RWPE1 (cell line): ENCODE measurements at regions not wholly inside any gene's neighbourhood (a gene's known extent, or its start where the extent isn't known, plus 50 kb on each side); places are given as distances from the start of the nearest gene placed in this dataset.

Experiments used
- CTCF ChIA-PET: fragments of 350-600 bp; sonication (Branson Sonifier 250); formaldehyde crosslinking; extraction: SDS; loops from one replicate; lab custom pipeline; 2021; lab: Yijun Ruan, JAX
- POLR2A ChIA-PET: fragments of 400-600 bp; formaldehyde crosslinking; extraction: SDS; loops from one replicate; lab custom pipeline; 2020; ENCODE audit warnings: antibody characterized with exemption; ENCODE audit not compliant: low non-redundant PET; lab: Yijun Ruan, JAX
- DNase-seq: peaks from one replicate; pipeline ENCODE4 v3.0.0; 2012; ENCODE audit warnings: low spot score
- H3K27ac ChIP-seq: fragments of 450-650 bp; 2 replicates; pipeline ENCODE4 v1.5.1; 2017
- TF ChIP-seq, protein P1 (sequence below): fragments of 450-650 bp; conservative IDR thresholded peaks from 2 replicates; pipeline ENCODE4 v1.5.1; 2017; ENCODE audit warnings: low read depth, mild to moderate bottlenecking

DNA sequence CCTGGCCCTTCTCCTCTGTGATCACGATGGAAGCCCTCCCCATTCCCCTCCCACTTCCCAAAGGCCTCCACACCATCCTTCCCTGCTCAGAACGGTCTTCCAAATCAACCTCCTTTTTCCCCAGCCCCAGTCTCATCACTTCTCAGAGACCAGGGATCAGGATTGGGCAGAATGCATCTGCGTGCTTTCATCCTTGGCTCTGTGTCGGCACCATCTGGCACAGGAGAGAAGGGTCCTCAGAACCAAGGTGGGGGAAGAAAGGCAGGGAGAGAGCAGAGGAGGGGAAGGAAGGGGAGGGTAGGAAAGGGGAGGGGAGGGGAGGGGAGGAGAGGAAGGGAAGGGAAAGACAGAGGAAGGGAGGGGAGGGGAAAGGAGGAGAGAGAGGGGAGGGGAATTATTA, 52.4 kb upstream of the FICD start:
- POLR2A ChIA-PET: no interaction called here
- TF ChIP-seq, protein P1, sequence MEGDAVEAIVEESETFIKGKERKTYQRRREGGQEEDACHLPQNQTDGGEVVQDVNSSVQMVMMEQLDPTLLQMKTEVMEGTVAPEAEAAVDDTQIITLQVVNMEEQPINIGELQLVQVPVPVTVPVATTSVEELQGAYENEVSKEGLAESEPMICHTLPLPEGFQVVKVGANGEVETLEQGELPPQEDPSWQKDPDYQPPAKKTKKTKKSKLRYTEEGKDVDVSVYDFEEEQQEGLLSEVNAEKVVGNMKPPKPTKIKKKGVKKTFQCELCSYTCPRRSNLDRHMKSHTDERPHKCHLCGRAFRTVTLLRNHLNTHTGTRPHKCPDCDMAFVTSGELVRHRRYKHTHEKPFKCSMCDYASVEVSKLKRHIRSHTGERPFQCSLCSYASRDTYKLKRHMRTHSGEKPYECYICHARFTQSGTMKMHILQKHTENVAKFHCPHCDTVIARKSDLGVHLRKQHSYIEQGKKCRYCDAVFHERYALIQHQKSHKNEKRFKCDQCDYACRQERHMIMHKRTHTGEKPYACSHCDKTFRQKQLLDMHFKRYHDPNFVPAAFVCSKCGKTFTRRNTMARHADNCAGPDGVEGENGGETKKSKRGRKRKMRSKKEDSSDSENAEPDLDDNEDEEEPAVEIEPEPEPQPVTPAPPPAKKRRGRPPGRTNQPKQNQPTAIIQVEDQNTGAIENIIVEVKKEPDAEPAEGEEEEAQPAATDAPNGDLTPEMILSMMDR: no peak
- no peak overlapping the region for H3K27ac ChIP-seq
- no peak for DNase-seq
- CTCF ChIA-PET: interaction anchor here (0.6 kb wide), 1 partner anchor 216 kb away, joined by 3 read pairs; no protein-coding TSS in a partner anchor

DNA sequence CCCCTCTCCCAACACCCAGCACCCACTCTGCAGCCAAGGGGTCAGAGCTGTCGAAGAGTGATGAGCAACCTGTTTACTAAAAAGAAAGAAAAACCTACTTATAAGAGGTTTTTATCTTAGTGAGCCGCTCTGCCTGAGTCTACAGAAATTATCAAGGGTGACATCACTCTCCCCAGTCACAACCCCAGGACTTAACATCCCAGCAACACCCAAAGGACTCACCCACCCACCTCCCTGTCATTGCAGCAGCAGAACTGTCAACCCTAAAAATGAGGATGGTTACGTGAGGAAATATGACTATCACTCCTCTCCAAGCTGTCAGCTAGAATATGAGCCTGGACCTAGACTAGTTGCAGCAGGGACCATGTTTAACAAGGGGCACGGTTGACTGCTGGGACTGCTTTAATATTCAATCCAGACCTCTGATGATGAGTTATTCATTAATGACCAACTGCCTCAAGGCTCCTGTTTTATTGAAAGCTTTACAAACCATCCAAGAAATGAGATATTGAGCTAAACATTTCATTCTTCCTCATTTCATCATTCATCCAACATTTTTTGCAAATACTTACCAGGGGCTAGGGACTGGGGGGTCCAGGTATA, 53.9 kb upstream of the FICD start:
- POLR2A ChIA-PET: no interaction called here
- no peak for DNase-seq
- CTCF ChIA-PET: interaction anchor here (0.6 kb wide), 1 partner anchor 785 kb away, joined by 4 read pairs; no protein-coding TSS in a partner anchor
- TF ChIP-seq, protein P1: no peak
- H3K27ac ChIP-seq: no peak overlapping the region

DNA sequence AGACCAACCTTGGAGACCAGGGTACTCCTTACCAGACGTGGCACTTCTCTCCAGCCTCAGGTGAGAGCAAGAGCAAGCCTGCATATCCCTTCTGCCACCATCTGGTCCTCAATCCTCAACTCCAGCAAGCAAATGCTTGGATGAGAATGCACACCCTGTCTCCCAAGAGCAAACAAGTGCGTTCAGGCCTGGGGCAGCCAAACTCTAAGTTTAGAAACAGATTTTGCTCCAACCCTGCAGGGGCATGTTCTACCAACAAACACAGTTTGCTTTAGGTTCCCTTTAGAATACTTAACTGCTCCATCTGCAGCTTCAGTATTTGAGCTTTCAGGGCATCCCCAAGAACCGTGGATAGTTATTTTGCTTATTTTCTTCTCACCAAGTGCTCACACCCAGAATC, 55.9 kb upstream of the FICD start:
- CTCF ChIA-PET: no interaction called here
- DNase-seq: no peak
- no peak overlapping the region for H3K27ac ChIP-seq
- TF ChIP-seq, protein P1: no peak
- POLR2A ChIA-PET: no interaction called here

DNA sequence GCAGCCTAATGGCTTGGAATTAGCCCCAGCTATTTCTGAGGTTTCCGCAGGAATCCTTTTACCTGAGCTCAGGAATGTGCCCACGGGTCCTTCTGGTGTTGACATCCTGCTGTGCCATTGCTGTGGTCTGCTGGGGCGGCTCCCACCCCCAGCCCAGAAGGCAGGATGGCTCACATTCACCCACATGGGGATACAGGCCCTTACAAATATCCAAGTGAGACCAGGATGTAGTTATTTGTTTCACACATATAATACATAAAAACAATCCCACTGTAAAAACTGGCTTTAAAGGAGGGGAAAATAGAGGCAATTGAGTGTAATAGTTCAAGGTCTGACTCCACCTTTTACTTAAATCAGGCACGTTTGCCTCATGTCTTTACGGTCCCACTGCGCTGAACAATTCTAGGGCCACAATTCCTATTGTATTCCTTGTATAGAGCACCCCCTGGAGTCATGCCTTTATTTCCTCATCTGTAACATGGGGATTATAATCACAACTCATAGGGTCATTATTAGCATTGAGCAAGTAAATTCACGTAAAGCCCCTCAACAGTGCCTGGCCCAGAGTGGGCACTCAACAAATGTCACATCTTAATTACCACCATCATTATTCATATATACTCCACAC, 57.2 kb upstream of the FICD start:
- no peak for DNase-seq
- H3K27ac ChIP-seq: no peak overlapping the region
- TF ChIP-seq, protein P1: no peak
- ChIA-PET CTCF (interaction anchor here (0.6 to 1.2 kb wide), 7 partner anchors 58 to 1963 kb away, joined by 3 to 8 read pairs (median 3); no protein-coding TSS in a partner anchor), POLR2A (no interaction called here)

DNA sequence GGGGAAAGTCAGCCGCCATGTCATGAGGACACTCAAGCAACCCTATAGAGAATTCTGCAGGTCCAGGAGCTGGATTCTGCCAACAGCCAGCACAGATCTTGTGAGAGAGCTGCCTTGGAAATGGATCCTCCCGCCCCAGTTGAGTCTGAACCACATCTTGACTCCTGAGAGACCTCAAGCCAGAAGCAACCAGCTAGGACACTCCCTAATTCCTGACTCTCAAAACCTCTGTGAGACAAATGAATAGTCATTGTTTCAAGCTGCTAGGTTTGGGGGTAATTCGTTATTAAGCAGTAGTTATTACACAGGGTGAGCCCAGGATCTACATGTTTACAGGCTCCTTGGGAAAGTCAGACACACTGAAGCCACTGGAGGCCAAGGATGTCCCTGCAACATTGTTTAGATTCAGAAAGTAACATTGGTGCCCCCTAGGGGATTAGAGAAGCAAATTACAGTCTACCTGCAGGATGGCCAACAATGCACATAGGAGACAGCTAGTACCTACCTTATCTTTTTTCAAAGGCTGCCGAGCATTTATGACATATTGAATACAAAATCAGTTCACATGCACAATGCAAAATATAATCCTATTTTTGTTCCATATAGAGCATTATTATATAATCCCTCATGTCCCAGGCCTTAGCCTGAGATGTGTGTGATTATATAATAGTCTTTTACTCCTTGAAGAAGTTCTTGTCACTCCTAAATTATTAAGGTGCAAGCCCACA, 57.9 kb upstream of the FICD start:
- TF ChIP-seq, protein P1: peak; percentile 53
- POLR2A ChIA-PET: no interaction called here
- DNase-seq: peak; percentile 63
- CTCF ChIA-PET: interaction anchor here (0.6 to 1.2 kb wide), 9 partner anchors 57 to 1962 kb away, joined by 3 to 8 read pairs (median 3); no protein-coding TSS in a partner anchor
- no peak overlapping the region for H3K27ac ChIP-seq

DNA sequence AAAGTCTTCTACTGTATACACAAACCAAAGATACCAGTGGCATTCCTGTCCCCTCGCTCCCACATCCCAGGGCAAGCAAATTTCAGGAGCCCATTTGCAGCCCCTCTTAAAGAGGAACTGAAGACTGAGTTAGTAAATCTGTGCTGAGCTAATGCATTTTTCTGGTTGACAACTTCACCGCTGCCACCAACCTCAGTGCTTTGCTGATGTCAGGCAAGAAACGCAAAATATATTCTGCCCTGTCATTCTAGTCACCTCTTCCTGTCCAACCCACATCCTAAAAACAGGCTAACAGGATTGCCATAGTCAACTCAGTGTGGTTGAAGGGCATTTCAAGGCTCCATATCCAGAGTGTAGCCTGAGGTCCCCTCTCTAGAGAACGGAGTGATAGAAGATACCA, 59.4 kb upstream of the FICD start:
- ChIA-PET CTCF (no interaction called here), POLR2A (no interaction called here)
- no peak for DNase-seq
- TF ChIP-seq, protein P1: no peak
- H3K27ac ChIP-seq: no peak overlapping the region
